ENCODE measurements at regions not wholly inside any gene's neighbourhood (a gene's known extent, or its start where the extent isn't known, plus 50 kb on each side); places are given as distances from the start of the nearest gene placed in this dataset.

GRCh38 chr9:109880276-109881169, 100.5 kb downstream of the PALM2AKAP2 start:
- WGBS (ENCODE audit: insufficient coverage, low lambda C conversion rate) = 100% methylated on average over 1 of the region's 10 CpGs
- no peaks in the 10 kb centered on the region for H3K36me3 ChIP-seq (ENCODE audit: control insufficient read depth, insufficient read depth, low read length)

GRCh38 chr9:109883623-109884022, 103.6 kb downstream of the PALM2AKAP2 start:
- no peak for DNase-seq
- H3K27me3 ChIP-seq (ENCODE audit: control insufficient read depth, insufficient read depth, low read length) = peaks cover 2% of the 10 kb centered on the region
- no peaks in the 10 kb centered on the region for H3K9me3 ChIP-seq (ENCODE audit: control insufficient read depth, low read depth, low read length)
- no peak overlapping the region for H3K4me3 ChIP-seq (ENCODE audit: low read length)
- H3K27ac ChIP-seq (ENCODE audit: low read length) = no peak overlapping the region
- no peaks in the 10 kb centered on the region for H3K36me3 ChIP-seq (ENCODE audit: control insufficient read depth, insufficient read depth, low read length)
- no peaks in the 10 kb centered on the region for H3K4me1 ChIP-seq (ENCODE audit: control insufficient read depth, insufficient read depth, low read length)
- WGBS (ENCODE audit: insufficient coverage, low lambda C conversion rate) = no CpG with 5 or more reads among the region's 3 CpGs

More at GRCh38 chr9:109880276-109881169, 100.5 kb downstream of the PALM2AKAP2 start:
- no peak for DNase-seq
- no peaks in the 10 kb centered on the region for H3K4me1 ChIP-seq (ENCODE audit: control insufficient read depth, insufficient read depth, low read length)
- no peak overlapping the region for H3K4me3 ChIP-seq (ENCODE audit: low read length)
- H3K27ac ChIP-seq (ENCODE audit: low read length) = no peak overlapping the region
- no peaks in the 10 kb centered on the region for H3K9me3 ChIP-seq (ENCODE audit: control insufficient read depth, low read depth, low read length)
- peaks cover 7% of the 10 kb centered on the region for H3K27me3 ChIP-seq (ENCODE audit: control insufficient read depth, insufficient read depth, low read length)

GRCh38 chr9:109886041-109886440, 106.0 kb downstream of the PALM2AKAP2 start:
- Histone ChIP-seq H3K4me1 (ENCODE audit: control insufficient read depth, insufficient read depth, low read length) (no peaks in the 10 kb centered on the region), H3K27me3 (ENCODE audit: control insufficient read depth, insufficient read depth, low read length) (no peaks in the 10 kb centered on the region), H3K36me3 (ENCODE audit: control insufficient read depth, insufficient read depth, low read length) (no peaks in the 10 kb centered on the region), H3K9me3 (ENCODE audit: control insufficient read depth, low read depth, low read length) (no peaks in the 10 kb centered on the region), H3K4me3 (ENCODE audit: low read length) (no peak overlapping the region), H3K27ac (ENCODE audit: low read length) (no peak overlapping the region)
- 86% methylated on average over 4 of the region's 6 CpGs for WGBS (ENCODE audit: insufficient coverage, low lambda C conversion rate)
- no peak for DNase-seq

- no peaks in the 10 kb centered on the region for H3K27me3 ChIP-seq (ENCODE audit: control insufficient read depth, insufficient read depth, low read length)
- no peak overlapping the region for H3K27ac ChIP-seq (ENCODE audit: low read length)
- no peaks in the 10 kb centered on the region for H3K9me3 ChIP-seq (ENCODE audit: control insufficient read depth, low read depth, low read length)
- no peak overlapping the region for H3K4me3 ChIP-seq (ENCODE audit: low read length)
- H3K36me3 ChIP-seq (ENCODE audit: control insufficient read depth, insufficient read depth, low read length) = no peaks in the 10 kb centered on the region
- H3K4me1 ChIP-seq (ENCODE audit: control insufficient read depth, insufficient read depth, low read length) = no peaks in the 10 kb centered on the region
- WGBS (ENCODE audit: insufficient coverage, low lambda C conversion rate) = 100% methylated on average over 1 of the region's 3 CpGs
- DNase-seq = no peak
These were observed 106.6 kb downstream of the PALM2AKAP2 start for GRCh38 chr9:109886617-109887016.

GRCh38 chr9:109887079-109887478, 107.1 kb downstream of the PALM2AKAP2 start:
- 100% methylated on average over 1 of the region's 3 CpGs for WGBS (ENCODE audit: insufficient coverage, low lambda C conversion rate)
- Histone ChIP-seq H3K9me3 (ENCODE audit: control insufficient read depth, low read depth, low read length) (no peaks in the 10 kb centered on the region), H3K27ac (ENCODE audit: low read length) (no peak overlapping the region)

GRCh38 chr9:109888695-109889094, 108.7 kb downstream of the PALM2AKAP2 start:
- no peaks in the 10 kb centered on the region for H3K27me3 ChIP-seq (ENCODE audit: control insufficient read depth, insufficient read depth, low read length)
- no peak for DNase-seq

More at GRCh38 chr9:109887079-109887478, 107.1 kb downstream of the PALM2AKAP2 start:
- no peaks in the 10 kb centered on the region for H3K4me1 ChIP-seq (ENCODE audit: control insufficient read depth, insufficient read depth, low read length)
- no peaks in the 10 kb centered on the region for H3K27me3 ChIP-seq (ENCODE audit: control insufficient read depth, insufficient read depth, low read length)
- no peaks in the 10 kb centered on the region for H3K36me3 ChIP-seq (ENCODE audit: control insufficient read depth, insufficient read depth, low read length)
- no peak overlapping the region for H3K4me3 ChIP-seq (ENCODE audit: low read length)
- DNase-seq = no peak

GRCh38 chr9:109889456-109889855, 109.5 kb downstream of the PALM2AKAP2 start:
- no peaks in the 10 kb centered on the region for H3K9me3 ChIP-seq (ENCODE audit: control insufficient read depth, low read depth, low read length)
- no CpG with 5 or more reads among the region's 2 CpGs for WGBS (ENCODE audit: insufficient coverage, low lambda C conversion rate)
- H3K4me1 ChIP-seq (ENCODE audit: control insufficient read depth, insufficient read depth, low read length) = no peaks in the 10 kb centered on the region
- H3K27ac ChIP-seq (ENCODE audit: low read length) = no peak overlapping the region
- H3K27me3 ChIP-seq (ENCODE audit: control insufficient read depth, insufficient read depth, low read length) = no peaks in the 10 kb centered on the region
- no peak overlapping the region for H3K4me3 ChIP-seq (ENCODE audit: low read length)
- no peaks in the 10 kb centered on the region for H3K36me3 ChIP-seq (ENCODE audit: control insufficient read depth, insufficient read depth, low read length)
- no peak for DNase-seq

More at GRCh38 chr9:109888695-109889094, 108.7 kb downstream of the PALM2AKAP2 start:
- Histone ChIP-seq H3K27ac (ENCODE audit: low read length) (no peak overlapping the region), H3K4me3 (ENCODE audit: low read length) (no peak overlapping the region), H3K4me1 (ENCODE audit: control insufficient read depth, insufficient read depth, low read length) (no peaks in the 10 kb centered on the region), H3K36me3 (ENCODE audit: control insufficient read depth, insufficient read depth, low read length) (no peaks in the 10 kb centered on the region), H3K9me3 (ENCODE audit: control insufficient read depth, low read depth, low read length) (no peaks in the 10 kb centered on the region)
- no CpG with 5 or more reads among the region's 1 CpG for WGBS (ENCODE audit: insufficient coverage, low lambda C conversion rate)

GRCh38 chr9:109893241-109893640, 113.2 kb downstream of the PALM2AKAP2 start:
- Histone ChIP-seq H3K4me1 (ENCODE audit: control insufficient read depth, insufficient read depth, low read length) (no peaks in the 10 kb centered on the region), H3K4me3 (ENCODE audit: low read length) (no peak overlapping the region), H3K36me3 (ENCODE audit: control insufficient read depth, insufficient read depth, low read length) (no peaks in the 10 kb centered on the region), H3K27me3 (ENCODE audit: control insufficient read depth, insufficient read depth, low read length) (no peaks in the 10 kb centered on the region), H3K9me3 (ENCODE audit: control insufficient read depth, low read depth, low read length) (no peaks in the 10 kb centered on the region), H3K27ac (ENCODE audit: low read length) (no peak overlapping the region)
- DNase-seq = no peak
- no CpG with 5 or more reads among the region's 5 CpGs for WGBS (ENCODE audit: insufficient coverage, low lambda C conversion rate)

GRCh38 chr9:109894473-109894872, 114.5 kb downstream of the PALM2AKAP2 start:
- H3K27ac ChIP-seq (ENCODE audit: low read length) = no peak overlapping the region
- WGBS (ENCODE audit: insufficient coverage, low lambda C conversion rate) = no CpG with 5 or more reads among the region's 6 CpGs
- no peaks in the 10 kb centered on the region for H3K36me3 ChIP-seq (ENCODE audit: control insufficient read depth, insufficient read depth, low read length)
- H3K4me1 ChIP-seq (ENCODE audit: control insufficient read depth, insufficient read depth, low read length) = no peaks in the 10 kb centered on the region
- H3K9me3 ChIP-seq (ENCODE audit: control insufficient read depth, low read depth, low read length) = no peaks in the 10 kb centered on the region
- peaks cover 3% of the 10 kb centered on the region for H3K27me3 ChIP-seq (ENCODE audit: control insufficient read depth, insufficient read depth, low read length)
- DNase-seq = no peak
- H3K4me3 ChIP-seq (ENCODE audit: low read length) = no peak overlapping the region

GRCh38 chr9:109894921-109895758, 115.1 kb downstream of the PALM2AKAP2 start:
- no peak for DNase-seq
- Histone ChIP-seq H3K36me3 (ENCODE audit: control insufficient read depth, insufficient read depth, low read length) (no peaks in the 10 kb centered on the region), H3K9me3 (ENCODE audit: control insufficient read depth, low read depth, low read length) (no peaks in the 10 kb centered on the region), H3K27ac (ENCODE audit: low read length) (no peak overlapping the region), H3K4me1 (ENCODE audit: control insufficient read depth, insufficient read depth, low read length) (no peaks in the 10 kb centered on the region), H3K4me3 (ENCODE audit: low read length) (no peak overlapping the region), H3K27me3 (ENCODE audit: control insufficient read depth, insufficient read depth, low read length) (peaks cover 3% of the 10 kb centered on the region)
- WGBS (ENCODE audit: insufficient coverage, low lambda C conversion rate) = 36% methylated on average over 2 of the region's 6 CpGs

Data from large intestine (tissue), 3 donors.